ENCODE measurements at regions not wholly inside any gene's neighbourhood (a gene's known extent, or its start where the extent isn't known, plus 50 kb on each side); places are given as distances from the start of the nearest gene placed in this dataset.

GRCh38 chr2:104040771-104041170, 813.1 kb upstream of the POU3F3 start:
- DNase-seq (ENCODE audit: extremely low read depth in 1 of 2, low read depth in 1 of 2) = no peak

DNA sequence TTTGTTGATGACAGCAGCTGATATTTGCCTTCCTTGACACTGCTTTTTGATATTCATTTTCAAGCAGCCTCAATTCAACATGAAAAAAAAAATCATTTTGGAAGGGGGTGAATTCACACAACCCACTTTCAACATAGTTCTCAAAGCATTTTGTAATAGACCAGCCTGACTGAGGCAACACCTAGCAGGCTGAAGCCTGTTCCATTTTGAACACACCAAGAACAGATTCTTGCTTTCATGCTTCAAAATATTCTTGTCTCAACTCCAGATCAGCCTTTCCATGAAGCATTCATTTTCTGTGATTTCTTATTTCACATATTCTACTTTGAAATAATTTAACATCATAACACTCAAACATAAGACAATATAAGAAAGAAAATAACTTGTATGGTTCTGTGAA, 812.6 kb upstream of the POU3F3 start:
- no peak for DNase-seq (ENCODE audit: extremely low read depth in 1 of 2, low read depth in 1 of 2)

- DNase-seq (ENCODE audit: extremely low read depth in 1 of 2, low read depth in 1 of 2) = no peak
Observed at GRCh38 chr2:104043864-104044263, 810.1 kb upstream of the POU3F3 start.

DNA sequence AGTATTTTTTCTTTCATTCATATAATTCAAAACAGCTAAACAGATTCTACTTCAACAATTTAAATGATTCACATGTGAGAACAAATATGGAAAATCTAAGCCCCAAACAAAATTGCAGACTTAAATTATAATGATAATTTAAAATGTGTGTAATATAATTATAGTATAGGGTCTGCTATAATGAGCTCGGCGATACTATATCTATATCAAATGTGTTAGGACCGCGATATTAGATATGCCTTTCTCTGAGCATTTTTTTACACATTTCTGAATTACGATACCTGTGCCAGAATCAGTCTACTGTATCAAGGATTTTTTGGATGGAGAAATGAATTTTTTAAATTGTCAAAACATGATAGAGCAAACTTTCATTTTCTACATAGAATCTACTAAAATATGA, 808.8 kb upstream of the POU3F3 start:
- no peak for DNase-seq (ENCODE audit: extremely low read depth in 1 of 2, low read depth in 1 of 2)

GRCh38 chr2:104046466-104046865, 807.4 kb upstream of the POU3F3 start:
- DNase-seq (ENCODE audit: extremely low read depth in 1 of 2, low read depth in 1 of 2) = no peak

DNA sequence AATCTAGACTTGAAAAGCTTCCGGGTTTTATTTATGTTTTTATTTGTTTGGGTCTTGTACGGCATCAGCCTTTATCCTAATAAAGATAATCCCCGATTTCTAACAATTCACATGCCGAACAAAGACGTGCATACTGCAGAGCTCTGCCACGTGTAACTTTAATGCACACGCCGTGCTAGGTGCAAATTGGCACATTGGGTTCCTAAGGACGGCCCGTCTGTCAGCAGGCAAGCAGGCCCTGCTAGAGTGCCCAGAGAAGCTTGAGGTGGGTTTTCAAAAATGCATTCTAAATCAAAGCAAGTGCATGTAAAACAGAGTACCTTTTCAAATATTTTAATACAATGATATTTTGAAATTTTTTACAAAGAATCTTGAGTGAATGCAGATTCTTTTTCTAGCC, 806.4 kb upstream of the POU3F3 start:
- DNase-seq (ENCODE audit: extremely low read depth in 1 of 2, low read depth in 1 of 2) = no peak

- DNase-seq (ENCODE audit: extremely low read depth in 1 of 2, low read depth in 1 of 2) = no peak
Observed at GRCh38 chr2:104049438-104049837, 804.5 kb upstream of the POU3F3 start.

DNA sequence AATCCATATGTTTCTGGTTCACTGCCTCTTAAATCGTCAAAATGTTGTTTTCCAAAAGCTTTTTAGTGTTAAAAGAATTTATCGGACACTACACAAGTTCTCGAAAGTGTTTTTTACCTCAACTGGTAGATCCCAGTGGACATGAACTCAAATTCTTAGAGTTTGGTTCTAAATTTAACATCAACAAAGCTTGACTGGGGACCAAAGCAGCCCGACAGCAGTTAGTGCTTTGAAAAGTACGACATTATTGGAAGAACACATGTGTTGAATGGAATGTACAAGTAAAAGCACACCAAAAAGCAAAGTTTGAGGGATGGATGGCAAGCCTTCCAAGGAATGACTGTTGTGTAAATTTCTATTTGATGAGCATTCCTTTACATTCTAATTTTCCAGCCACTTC, 803.9 kb upstream of the POU3F3 start:
- DNase-seq (ENCODE audit: extremely low read depth in 1 of 2, low read depth in 1 of 2) = no peak

- DNase-seq (ENCODE audit: extremely low read depth in 1 of 2, low read depth in 1 of 2) = no peak
Observed at GRCh38 chr2:104050656-104051242, 803.2 kb upstream of the POU3F3 start.

DNA sequence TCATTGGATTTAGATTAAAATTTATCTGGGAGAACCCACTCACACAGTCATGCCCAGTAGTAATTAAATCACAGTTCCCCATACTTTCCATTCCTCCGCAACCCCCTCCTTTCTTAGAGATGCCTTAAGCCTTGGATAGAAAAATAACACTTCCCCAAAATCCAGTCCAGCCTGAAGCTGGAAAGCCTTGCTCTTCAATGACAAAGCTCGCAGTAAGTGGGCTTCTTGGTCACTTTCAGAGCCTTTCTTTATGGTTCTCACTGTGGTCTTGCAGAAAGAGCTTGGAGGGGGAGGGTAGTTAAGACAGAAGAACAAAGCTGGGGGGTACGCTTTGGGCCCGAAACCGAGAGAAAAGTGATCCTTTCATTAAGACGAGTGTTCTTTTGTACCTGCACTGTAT, 802.1 kb upstream of the POU3F3 start:
- no peak for DNase-seq (ENCODE audit: extremely low read depth in 1 of 2, low read depth in 1 of 2)

GRCh38 chr2:104052356-104052755, 801.6 kb upstream of the POU3F3 start:
- no peak for DNase-seq (ENCODE audit: extremely low read depth in 1 of 2, low read depth in 1 of 2)

- DNase-seq (ENCODE audit: extremely low read depth in 1 of 2, low read depth in 1 of 2) = no peak
Observed at GRCh38 chr2:104056451-104056850, 797.5 kb upstream of the POU3F3 start.

- no peak for DNase-seq (ENCODE audit: extremely low read depth in 1 of 2, low read depth in 1 of 2)
Observed at GRCh38 chr2:104068665-104069064, 785.2 kb upstream of the POU3F3 start.

- DNase-seq (ENCODE audit: extremely low read depth in 1 of 2, low read depth in 1 of 2) = no peak
Observed at GRCh38 chr2:104077573-104077972, 776.3 kb upstream of the POU3F3 start.

GRCh38 chr2:104078431-104079157, 775.3 kb upstream of the POU3F3 start:
- no peak for DNase-seq (ENCODE audit: extremely low read depth in 1 of 2, low read depth in 1 of 2)

- no peak for DNase-seq (ENCODE audit: extremely low read depth in 1 of 2, low read depth in 1 of 2)
Observed at GRCh38 chr2:104088745-104089144, 765.2 kb upstream of the POU3F3 start.

GRCh38 chr2:104090407-104090806, 763.5 kb upstream of the POU3F3 start:
- DNase-seq (ENCODE audit: extremely low read depth in 1 of 2, low read depth in 1 of 2) = no peak

GRCh38 chr2:104091894-104092293, 762.0 kb upstream of the POU3F3 start:
- DNase-seq (ENCODE audit: extremely low read depth in 1 of 2, low read depth in 1 of 2) = no peak

DNA sequence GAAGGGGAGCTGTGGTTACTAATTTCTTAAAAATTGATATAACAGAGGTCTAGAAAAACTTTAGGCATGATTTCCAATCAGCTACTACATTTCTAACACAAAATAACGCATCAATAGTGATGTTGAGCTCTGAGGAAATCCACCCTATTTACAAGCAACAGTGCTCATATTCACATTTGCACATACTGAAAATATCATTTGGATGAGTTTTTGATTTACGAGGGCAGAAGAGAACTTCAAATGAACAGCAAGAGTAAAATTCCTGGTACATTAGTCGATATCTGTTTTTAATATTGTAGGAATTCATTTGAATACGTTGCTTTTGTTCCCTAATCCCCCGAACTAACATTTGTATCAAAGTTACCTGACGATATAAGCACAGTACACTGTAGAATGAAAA, 761.0 kb upstream of the POU3F3 start:
- DNase-seq (ENCODE audit: extremely low read depth in 1 of 2, low read depth in 1 of 2) = no peak

GRCh38 chr2:104102615-104103014, 751.3 kb upstream of the POU3F3 start:
- DNase-seq (ENCODE audit: extremely low read depth in 1 of 2, low read depth in 1 of 2) = no peak

GRCh38 chr2:104109356-104109755, 744.6 kb upstream of the POU3F3 start:
- no peak for DNase-seq (ENCODE audit: extremely low read depth in 1 of 2, low read depth in 1 of 2)

- no peak for DNase-seq (ENCODE audit: extremely low read depth in 1 of 2, low read depth in 1 of 2)
Observed at GRCh38 chr2:104118889-104119288, 735.0 kb upstream of the POU3F3 start.

DNA sequence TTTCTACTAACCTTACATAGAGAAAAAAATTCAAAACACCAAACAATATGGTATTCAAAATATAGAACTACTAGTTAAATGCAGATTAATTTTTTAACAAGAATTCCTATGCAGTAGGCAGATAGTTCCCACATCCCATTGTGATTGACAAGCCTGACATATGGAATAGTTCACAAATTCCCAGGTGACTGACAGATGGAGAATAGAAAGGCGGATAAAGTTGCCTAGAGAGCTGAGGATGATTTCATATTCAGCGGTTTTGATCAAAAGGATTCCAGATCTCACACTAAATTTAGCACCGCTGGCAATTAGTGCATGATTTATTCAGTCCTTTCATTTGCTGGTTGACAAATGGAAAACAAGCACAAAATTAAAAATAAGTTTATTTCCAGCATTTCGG, 733.7 kb upstream of the POU3F3 start:
- DNase-seq (ENCODE audit: extremely low read depth in 1 of 2, low read depth in 1 of 2) = no peak

Data from stimulated activated CD8-positive, alpha-beta memory T cell treated with anti-CD3 and anti-CD28 coated beads, Interleukin-7, amount 100 ng/mL, for 48 hours (primary cell).